Daoy (cell line): ENCODE measurements at regions not wholly inside any gene's neighbourhood (a gene's known extent, or its start where the extent isn't known, plus 50 kb on each side); places are given as distances from the start of the nearest gene placed in this dataset.
"Not testable (repeated sequence)": the region's sequence is repeated elsewhere in the genome, so short reads cannot be mapped to it uniquely, and the experiment has no call there.

Experiments
- DNase-seq: peaks from one replicate; pipeline ENCODE4 v3.0.0-alpha.2; 2015; ENCODE audit warnings: low read depth

DNA sequence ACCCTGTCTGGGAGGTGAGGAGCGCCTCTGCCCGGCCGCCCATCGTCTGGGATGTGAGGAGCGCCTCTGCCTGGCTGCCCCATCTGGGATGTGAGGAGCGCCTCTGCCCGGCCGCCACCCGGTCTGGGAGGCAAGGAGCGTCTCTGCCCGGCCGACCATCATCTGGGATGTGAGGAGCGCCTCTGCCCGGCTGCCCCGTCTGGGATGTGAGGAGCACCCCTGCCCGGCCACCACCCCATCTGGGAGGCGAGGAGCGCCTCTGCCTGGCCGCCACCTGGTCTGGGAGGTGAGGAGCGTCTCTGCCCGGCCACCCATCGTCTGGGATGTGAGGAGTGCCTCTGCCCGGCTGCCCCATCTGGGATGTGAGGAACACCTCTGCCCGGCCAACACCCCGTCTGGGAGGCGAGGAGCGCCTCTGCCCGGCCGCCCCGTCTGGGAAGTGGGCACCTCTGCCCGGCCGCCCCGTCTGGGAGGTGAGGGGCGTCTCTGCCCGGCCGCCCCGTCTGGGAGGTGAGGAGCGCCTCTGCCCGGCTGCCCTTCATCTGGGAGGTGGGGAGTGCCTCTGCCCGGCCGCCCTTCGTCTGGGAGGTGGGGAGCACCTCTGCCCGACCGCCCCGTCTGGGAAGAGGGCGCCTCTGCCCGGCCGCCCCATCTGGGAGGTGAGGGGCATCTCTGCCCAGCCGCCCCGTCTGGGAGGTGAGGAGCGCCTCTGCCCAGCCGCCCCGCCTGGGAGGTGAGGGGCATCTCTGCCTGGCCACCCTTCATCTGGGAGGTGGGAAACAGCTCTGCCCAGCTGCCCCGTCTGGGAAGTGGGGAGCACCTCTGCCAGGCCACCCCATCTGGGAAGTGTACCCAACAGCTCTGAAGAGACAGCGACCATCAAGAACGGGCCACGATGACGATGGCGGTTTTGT, 399.7 kb downstream of the CAAP1 start:
- DNase-seq = not testable (repeated sequence)

DNA sequence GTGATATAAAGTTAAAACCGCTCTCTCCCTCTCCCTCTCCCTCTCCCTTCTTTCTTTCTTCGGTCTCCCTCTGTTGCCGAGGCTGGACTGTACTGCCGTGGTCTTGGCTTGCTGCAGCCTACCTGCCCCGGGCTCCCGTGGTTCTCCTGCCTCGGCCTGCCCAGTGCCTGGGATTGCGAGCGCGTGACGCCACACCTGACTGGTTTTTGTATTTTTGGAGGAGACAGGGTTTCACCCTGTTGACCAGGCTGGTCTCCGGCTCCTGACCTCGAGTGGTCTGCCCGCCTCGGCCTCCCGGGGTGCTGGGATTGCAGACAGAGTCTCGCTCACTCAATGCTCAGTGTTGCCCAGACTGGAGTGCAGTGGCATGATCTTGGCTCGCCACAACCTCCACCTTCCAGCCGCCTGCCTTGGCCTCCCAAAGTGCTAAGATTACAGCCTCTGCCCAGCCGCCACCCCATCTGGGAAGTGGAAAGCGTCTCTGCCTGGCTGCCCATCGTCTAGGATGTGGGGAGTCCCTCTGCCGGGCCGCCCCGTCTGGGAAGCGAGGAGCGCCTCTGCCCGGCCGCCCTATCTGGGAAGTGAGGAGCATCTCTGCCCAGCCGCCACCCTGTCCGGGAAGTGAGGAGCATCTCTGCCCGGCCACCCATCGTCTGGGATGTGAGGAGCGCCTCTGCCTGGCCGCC, 400.5 kb downstream of the CAAP1 start:
- DNase-seq = not testable (repeated sequence)

DNA sequence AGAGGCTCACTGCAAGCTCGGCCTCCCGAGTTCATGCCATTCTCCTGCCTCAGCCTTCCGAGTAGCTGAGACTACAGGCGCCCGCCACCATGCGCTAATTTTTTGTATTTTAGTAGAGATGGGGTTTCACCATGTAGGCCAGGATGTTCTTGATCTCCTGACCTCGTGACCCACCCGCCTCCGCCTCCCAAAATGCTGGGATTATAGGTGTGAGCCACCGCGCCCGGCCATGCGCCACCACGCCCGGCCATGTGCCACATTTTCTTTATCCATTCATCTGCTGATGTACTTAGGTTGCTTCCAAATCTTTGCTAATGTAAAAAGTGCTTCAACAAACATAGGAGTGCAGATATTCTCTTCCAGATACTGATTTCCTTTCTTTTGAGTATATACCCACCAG, 408.6 kb downstream of the CAAP1 start:
- no peak for DNase-seq

DNA sequence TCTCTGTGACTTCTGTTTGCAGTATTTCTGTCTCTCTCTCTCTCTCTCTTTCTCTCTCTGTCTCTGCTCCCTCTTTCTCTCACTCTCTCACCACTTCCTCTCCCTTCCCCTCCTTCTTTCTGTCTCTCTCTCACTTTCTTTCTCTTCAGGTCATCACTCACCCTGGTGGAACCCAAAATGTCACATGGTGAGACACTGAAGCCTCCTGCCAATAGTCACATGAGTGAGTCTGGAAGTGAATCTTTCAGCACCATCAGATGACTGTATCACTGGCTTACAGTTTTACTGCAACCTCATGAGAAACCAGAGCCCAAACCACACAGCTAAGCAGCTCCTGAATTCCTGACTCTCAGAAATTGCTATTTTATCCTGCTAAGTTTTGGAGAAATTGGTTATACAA, 414.6 kb downstream of the CAAP1 start:
- DNase-seq = no peak

DNA sequence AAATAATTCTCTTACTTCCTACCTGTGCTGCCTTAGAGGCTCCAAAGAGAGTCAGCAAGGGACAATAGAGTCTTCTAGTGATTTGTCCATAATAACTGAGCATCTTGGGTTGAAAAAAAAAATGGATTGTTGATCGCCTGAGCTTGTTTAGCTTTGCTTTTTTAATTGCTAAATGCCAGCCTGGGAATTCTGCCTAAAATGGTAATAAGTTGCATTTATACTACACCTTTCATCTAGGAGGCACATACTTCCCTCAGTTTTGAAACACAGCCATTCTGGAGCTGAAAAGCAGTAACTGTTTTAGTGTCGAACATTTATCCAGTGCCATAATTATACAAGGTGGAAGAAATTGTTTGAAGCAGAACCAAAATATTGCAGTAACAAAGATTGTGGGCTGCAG, 421.3 kb downstream of the CAAP1 start:
- DNase-seq = no peak

DNA sequence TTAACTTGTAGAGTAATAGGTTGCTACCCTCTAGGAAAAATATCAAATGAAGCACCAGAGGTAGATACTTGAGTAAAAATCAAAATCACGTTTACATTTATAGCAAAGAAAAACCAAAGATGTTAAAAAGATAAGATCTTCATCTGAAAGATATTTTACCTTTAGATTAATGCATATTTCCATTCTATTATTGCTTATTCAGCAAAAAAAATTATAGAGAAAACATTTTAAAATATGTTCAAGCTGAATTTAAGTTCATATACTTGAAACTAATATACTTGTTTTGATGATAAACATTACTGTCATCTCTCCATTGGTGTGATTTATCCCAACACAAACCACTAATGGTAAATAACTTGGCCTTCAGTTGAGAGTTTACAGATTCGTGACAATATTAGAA, 422.3 kb downstream of the CAAP1 start:
- no peak for DNase-seq

DNA sequence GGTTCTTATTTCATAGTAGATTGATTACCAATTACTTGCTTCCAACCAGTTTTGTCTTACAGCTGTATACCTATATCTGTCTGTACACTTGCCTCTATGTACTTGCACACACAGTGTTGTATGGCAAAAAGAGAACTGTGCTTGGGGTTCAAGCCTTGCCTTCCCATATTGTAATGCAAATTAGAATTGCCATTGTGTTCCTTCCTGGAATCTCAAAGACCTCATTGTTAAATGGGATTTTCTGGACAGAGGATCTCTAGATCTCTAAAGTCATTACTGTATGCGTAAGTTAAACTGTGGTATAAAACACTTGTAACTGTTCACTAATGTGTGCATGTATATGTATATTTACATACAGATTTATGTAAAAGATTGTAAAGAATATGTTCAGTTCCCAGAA, 428.8 kb downstream of the CAAP1 start:
- DNase-seq = no peak

DNA sequence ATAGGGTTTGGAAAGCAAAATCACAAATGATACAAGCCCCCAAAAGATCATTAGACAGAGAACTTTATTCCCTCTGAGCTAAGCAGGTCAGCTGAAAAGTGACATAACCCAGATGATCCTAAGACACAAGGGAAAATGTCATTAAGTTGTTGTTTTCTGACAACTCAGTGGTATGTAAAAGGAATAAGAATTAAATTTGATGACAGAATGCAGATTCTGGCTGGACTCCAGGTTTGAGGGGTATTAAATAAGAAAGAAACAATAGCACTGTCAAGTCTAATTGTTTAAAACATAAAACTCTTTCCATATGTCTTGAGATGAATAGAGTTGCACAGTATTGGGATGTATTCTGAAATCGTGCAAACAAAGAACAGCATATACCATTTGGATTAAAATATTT, 429.9 kb downstream of the CAAP1 start:
- no peak for DNase-seq

DNA sequence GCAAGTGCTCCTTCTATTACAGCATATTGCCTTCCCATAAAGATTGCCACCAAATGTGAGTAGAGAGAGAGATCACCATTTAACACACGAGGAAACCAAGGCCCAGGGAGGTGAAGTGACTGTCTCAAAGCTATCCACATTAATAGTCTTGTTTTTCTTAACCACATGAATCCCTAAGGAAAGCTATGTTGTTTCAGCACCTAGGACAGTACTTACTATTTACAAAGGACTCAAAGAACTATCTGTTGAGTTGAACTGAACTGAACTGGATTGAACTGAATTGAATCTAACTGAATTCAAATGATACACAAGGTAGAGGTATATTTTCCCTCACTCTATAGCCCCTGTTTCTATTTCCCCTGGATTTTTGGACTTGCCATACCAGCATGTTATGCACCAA, 430.4 kb downstream of the CAAP1 start:
- DNase-seq = no peak

DNA sequence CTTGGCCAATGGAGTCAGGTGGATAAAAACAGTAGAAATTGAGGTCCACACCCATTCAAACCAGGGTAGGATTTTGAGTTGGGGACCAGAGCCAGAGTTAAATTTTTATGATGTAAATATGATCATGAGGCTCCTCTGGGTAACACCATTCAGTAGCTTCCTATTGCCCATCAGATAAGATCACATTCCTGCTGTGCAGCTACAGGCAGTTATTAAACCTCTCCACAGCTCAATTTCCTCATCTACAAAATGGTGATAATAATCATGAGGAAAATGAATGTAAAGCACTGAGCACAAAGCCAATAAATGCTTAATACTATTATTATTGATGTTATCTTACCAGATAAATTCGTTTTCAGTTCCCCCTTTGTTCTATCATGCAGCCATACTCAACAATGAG, 432.0 kb downstream of the CAAP1 start:
- no peak for DNase-seq

DNA sequence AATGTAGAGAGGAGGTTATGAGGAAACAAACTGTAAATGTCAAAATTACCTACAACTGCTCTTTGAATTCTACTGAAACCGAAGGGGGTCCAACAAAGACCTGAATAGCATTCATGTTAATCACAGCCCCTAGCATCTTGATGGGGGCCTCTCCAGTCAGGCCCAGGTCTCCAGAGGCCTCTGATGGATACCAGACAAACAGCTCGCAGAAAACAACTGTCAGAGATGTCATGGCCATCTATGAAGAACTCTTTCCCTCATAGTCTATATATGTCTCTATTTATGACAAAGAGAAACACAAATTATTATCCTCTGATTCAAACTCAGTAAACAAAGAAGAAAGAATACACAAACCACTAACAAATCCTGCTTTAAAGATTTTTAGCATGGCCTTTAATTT, 432.6 kb downstream of the CAAP1 start:
- DNase-seq = no peak

DNA sequence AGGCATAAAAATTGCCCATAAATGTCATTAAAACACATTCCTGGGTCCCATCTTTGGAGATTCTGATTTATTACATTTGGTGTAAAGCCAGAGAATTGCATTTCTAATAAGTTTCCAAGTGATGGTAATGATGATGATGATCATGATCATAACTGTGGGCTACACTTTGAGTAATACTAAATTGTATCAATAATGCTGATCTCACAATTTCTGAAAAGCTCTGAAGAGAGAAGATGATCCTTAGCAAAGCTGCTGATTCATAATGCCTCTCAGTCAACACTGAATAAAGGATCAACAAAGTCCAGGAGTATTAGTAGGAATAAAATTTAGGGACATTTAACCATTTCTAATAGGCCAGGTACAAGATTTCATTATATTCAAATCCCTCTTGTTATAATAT, 434.5 kb downstream of the CAAP1 start:
- DNase-seq = no peak

DNA sequence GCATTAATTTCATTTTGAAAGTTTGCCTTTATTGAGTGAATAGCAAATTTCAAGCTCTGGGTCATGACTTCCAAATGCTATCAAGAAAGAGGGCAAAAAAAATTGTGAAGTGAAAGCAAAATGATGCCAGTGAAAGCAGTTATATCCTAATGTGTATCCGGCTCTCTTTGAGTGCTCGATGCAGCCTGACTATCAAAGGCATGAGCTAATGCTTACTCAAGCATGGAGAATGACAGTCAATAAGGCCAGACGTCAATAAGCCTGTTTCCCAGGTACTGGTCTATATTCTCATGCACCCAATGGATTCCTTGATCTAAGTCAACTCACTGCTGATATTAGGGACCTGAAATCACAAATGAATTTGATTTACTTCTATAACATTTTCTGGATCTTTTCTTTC, 435.5 kb downstream of the CAAP1 start:
- no peak for DNase-seq

DNA sequence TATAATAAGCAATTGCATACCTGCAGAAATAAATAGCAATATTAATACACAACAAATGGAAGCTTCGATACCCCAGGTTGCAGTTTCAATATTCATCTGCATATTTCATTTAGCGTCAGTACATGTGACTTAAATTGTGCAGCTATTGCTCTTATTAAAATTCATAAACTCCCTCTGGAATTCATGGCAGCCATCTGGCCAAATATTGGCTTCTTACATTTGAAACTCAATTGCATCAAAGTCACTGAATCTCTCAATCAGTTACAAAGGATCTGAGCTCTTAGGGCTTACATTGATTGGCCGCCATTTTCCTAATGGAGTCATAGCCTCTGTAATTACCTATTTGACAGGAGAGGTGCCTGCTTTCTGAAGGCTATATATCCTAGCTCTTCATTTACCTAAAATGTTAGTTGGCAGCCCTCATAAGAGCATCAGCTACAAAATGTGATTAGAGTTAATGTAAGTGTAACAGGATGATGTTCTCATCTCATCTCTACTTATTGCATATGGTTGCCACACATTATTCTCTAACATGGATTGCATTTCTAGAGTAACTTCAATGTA, 453.5 kb downstream of the CAAP1 start:
- DNase-seq = no peak

DNA sequence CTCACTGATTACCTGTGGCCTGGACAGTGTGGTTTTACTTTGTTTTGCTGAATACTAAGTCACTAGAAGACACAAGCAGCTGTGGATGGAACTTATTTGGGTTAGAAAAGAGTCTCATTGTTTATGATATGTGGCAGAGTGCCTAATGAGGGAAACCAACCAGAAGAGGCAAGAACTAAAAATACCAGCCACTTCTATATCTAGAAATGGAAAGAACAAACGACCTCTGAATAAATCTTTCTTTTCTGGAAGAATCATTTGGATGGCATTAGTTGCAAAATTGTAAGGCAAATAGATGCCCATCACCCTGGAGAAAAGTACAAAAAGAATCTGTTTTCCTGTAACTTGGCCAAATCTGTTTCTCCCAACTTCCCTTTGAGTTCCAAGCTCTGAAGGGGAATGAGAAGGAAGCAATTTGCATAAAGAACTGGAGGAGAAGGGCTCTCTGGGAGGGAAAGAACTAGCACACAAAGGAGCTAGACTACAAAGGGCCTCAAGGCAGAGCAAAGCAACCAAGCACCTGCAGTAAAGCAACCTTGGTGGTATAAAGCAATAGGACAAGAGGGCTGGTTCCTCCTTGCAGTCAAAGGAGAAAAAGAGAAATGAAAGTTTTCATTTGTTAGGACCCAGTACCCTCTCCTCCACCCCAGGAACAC, 455.4 kb downstream of the CAAP1 start:
- DNase-seq = no peak

DNA sequence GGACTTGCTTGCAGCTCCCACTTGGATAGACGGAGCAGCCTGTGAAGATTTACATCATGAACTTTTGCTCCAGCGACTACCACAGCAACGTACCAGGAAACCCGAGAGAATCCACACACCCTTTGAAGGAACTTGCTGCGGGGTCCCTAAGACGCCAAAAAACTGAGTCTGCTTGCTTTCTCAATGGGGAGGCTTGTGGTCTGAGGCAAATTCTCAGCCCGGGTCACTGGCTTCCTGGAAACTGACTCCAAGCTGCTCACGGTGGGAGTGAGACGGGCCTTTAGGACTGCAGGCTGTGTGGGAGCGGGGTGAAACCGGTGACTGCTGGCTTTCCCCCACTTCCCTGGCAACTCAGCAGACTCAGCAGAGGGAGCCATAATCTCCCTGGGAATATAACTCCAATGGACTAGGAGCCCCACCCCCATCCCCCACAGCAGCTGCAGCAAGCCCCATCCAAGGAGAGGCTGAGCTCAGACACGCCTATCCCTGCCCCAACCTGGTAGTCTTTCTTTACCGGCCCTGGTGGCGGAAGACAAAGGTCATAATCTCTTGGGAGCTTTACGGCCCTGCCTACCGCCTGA, 466.0 kb downstream of the CAAP1 start:
- no peak for DNase-seq

DNA sequence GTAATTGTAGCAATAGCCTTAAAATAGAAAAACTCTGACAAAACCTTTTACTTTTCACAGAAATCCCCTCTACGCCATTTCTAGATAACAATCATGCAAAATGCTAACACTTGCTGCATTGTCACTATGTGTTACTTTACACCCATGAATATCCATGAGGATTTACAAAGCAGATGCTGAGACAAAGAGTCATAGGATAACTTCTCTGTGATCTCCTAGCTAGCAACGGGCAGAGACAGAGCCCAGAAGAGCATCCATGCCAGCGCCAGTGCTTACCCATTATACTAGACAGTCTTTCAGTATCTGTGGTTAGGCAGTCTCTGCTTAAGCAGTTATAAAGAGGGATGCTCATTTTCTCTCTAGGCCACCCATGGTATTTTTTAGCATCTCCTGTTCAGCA, 474.1 kb downstream of the CAAP1 start:
- no peak for DNase-seq

DNA sequence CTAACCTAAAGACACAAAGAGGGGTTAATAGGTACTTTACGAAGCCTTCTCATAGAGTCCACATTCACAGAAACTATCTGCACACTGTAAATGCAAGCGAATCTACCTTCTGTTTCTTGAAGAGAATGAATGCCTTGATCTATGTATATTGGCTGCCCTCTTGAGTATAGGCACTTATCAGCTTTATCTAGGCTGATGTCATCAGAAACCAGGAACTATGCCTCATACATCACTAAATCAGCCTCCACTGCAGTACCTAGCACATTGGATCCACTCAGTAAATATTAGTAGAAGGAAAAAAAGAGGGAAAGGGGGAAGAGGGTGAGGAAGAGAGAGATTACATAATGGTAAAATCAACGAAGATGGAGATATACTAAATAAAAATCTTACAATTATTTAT, 477.1 kb downstream of the CAAP1 start:
- no peak for DNase-seq

DNA sequence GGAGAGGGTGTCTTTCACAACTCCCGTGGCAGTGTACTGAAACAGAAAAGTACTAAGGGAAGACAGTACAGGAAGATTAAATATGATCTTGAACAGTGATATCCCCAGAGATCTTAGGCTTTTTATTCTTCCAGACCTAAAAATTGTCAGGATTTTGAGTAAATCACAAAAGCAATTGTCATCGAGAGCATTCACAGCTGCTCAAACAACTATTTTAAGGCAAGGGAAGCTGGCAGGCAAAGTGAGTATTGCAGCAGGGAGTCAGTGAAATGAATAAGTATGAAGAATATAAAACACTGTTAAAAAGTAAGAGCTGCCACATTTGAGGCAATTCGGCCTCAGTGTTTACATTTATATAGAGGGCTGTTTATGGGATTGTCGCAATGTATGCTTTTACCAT, 479.0 kb downstream of the CAAP1 start:
- DNase-seq = no peak

DNA sequence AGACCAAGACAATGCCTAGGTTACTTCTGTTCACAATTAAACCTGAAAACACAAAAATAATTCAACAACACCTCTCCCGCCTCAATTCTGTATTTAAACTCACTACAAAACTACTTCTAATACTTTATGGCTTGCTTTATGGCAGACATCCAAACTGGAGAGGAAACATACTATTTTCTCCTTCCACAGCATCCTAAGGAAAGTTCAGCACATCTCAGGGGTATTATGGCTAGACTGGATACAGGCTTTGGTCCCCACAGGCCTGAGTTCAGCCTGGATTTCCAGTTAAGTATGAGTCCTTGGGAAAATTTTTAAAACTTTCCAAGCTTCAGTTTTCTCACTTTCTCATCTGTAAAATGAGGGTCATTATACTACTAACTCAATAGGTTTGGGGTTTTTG, 480.2 kb downstream of the CAAP1 start:
- no peak for DNase-seq

DNA sequence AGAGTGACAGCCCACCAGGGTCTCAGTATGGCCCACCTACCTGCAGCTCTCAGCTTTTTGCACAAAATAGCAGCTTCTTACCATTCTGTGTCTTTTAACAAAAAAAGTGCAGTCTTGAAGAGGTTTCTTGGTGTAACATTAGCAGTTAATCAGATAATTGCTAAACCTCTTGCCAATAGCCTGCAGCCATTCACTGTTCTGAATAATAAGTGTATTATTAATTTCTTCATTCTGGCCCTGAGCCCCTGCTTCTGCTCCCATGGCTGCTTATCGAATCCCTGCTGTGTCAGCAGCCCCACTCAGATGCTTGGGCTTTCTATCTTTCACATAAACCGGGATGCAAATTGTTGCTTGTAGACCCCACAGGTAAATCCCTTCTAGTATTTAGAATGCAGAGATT, 485.9 kb downstream of the CAAP1 start:
- no peak for DNase-seq

DNA sequence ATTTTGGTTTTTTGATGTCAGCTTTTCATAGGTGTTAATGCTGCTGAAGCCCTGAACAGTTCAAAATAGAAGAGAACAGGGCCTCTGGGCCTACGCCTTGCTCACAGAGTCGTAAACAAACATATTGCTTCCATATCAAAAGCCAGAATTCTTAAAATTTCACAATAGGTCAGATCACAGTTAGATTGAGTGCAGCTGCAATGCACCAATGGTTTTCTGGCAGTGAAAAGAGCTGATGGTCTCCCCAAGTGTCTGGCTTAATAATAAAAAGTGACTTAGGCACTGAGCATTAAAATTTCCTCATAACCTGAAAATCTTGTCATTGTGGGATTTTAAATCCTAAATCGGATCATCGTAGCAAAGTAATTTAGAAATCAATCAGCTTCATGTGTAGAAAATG, 493.0 kb downstream of the CAAP1 start:
- no peak for DNase-seq
